OCI-LY3 (cell line): ENCODE measurements at regions not wholly inside any gene's neighbourhood (a gene's known extent, or its start where the extent isn't known, plus 50 kb on each side); places are given as distances from the start of the nearest gene placed in this dataset.

Experiments used
- CTCF ChIP-seq: fragments of 200-600, 300-600 bp; sonication (generic); IDR thresholded peaks from 2 replicates; pipeline ENCODE4 v1.5.1; 2014; ENCODE audit warnings: antibody characterized with exemption, low read length, low read depth
- EZH2phosphoT487 ChIP-seq: fragments of 200-600 bp; shearing (Covaris generic); IDR thresholded peaks from 2 replicates; pipeline ENCODE4 v1.6.1; 2018; ENCODE audit warnings: antibody characterized with exemption, mixed run types, low read depth

- TF ChIP-seq CTCF (no peak), EZH2phosphoT487 (no peak)
These were observed 233.7 kb upstream of the ADAMTS9 start for GRCh38 chr3:64921281-64922065.
